Pons (tissue), 1 donor: ENCODE measurements at regions not wholly inside any gene's neighbourhood (a gene's known extent, or its start where the extent isn't known, plus 50 kb on each side); places are given as distances from the start of the nearest gene placed in this dataset.
"Not testable (repeated sequence)": the region's sequence is repeated elsewhere in the genome, so short reads cannot be mapped to it uniquely, and the experiment has no call there.

Source experiments
- DNase-seq: peaks from one replicate; pipeline ENCODE4 v3.0.0-alpha.2; 2016; ENCODE audit warnings: low spot score

DNA sequence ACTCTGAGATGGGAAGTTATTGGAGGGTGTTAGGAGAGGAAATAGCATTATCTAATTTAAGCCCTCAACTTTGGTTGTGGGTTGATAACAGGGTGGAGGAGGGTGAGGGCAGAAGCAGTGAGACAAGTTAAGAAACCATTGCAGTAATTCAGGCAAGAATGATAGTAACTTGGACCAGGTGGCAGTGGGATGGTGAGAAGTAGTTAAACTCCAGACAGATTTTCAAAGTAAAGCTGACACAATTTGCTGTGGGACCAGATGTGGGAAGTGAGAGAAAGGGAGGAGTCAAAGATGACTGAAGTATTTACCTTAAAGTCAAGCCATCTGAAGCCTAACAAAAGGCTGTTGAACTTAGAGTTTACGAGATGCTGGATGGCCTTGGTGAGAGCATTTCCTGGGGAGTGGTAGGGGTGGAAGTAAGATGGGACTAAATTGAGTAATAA is 163.2 kb upstream of the KLF7 start:
- DNase-seq, result no peak

DNA sequence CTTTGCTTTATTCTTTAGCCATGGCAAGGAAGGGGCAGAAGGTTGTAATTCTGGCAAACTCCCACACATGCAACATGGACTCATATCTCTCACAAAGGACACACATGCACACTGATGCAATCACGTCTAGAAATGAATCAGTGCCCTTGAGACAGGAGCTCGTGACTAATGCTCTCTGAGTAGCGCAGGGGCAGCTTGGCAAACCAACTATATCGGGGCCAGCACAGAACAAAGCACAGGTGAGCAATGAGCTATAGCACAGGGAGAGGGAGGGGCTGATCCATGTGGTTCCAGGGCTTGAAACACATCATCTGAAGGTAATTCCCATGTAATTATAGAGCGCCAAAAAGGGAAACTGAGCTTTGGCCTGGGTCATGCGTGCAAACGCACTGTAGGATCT is 165.2 kb upstream of the KLF7 start:
- no peak for DNase-seq

DNA sequence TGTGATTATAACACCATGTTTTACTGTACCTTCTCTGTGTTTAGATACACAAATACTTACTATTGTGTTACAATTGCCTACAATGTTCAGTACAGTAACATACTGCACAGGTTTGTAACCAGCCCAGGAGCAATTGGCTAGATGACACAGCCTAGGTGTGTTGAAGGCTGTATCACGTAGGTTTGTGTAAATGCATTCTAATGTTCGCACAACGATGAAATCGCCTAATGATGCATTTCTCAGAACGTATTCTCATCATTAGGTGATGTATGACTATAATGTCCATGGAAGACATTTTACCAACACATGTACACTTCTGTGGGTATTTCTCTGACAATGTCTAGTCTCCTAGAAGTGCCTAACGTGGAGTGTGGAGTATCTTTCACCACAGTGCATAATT is 165.9 kb upstream of the KLF7 start:
- no peak for DNase-seq

DNA sequence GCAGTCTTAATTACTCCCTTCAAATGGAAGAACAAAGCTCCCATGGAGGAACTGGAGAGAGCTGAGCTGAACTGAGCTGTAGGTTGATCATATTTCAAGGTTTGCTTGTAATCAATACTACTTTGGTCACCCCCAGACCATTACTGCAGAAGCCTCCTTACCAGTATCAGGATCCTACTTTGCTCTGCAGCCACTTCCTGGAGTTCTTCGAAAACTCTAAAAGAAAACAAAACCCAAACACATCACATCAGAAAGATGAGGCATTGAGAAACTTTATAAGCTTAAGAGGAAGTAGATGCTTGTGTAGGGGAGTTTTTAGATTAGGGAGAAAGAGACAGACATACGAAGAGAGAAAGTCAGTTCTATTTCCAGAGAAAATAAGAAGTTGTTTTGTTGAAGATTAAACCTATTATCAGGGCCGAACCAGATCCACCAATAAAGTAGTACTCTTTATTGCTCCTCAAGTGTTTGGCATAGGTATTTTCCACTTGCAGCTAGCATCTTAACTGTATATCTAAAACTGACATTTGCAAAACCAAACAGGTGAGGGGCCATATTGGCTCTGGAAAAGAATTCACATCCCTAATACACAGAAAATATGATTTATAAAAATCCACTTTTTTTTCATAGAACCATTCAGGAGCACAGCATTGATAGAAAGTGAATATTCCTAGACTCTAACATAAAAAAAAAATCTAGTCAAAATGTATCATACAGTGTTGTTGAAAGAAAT is 166.9 kb upstream of the KLF7 start:
- no peak for DNase-seq

DNA sequence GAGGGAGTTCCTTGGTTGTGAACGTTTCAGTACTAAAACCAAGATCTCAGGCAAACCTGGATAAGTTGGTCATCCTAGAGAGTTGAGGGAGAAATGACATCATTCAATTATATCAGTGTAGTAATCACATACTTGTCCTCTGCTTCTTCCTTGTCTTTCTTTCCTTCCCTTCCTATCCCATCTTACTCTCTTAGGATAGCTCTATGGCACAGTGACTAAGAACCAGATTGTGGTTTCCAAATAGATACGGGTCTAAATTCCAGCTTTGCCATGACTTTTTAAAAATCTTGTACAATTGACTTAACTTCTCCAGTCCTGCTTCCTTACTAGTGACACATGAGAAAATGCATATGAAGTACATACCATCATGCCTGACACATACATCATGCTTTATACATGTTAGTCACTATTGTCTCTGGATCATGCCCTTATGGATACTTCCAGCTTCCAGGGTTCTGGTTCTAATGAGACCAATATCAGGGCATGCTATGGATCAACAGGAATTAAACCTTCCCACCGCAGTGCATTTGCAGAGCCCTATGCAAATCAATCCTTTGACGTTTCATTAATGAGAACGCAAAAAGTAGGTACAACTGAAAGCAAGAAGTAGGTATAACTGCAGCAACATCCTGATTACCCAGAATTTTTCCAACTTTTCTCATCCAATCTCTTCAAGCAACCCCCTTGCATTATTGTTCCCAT is 168.0 kb upstream of the KLF7 start:
- no peak for DNase-seq

DNA sequence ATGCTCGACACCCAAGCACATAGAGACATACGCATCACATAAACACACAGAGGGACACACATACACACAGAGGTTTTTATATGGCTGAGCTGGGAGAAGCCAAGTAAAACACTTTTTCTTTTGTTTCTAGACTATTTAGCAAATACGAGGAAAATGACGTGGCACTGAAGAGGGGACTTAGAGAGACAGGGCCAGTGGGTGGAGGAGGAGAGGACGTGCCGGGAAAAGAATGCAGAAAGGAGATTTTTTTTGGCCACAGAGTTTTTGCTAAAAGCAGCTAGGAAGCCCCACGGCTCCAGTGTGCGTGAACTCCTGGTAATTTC is 168.5 kb upstream of the KLF7 start:
- peak; percentile 9 for DNase-seq

DNA sequence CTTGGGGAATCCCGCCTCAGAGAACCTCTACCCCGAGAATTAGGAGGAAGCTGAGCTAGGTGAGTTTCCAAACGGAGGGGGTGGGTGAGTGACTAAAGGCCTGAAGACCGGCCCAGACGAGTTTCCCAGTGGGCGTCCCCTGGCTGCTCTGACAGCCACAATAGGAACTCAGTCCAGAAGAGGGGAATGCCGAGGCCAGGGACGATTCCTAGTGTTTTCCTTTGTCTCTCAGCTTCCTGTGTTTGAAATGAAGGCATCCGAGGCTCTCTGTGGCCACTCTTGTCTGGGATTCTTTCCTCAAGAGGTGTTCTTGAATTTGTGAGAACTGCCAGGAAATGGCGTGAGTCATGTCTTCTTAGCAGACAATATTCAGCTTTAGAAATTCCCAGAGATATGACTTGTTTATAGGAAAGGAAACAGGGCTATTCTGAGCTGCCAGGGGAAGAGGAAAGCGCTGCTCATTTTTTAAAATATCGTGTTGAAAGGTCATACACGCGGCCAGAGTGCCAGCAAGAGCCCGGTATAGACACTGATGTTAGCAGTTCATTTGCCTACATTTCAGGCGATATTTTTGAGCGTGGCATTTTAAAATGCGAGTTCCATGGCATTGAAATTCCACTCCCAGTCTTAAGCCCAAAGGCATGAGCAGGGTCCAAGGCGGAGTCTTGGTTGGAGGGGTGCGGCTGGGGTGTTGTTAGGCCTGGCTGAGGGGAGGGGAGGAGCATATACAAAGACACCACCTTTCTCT is 169.1 kb upstream of the KLF7 start:
- DNase-seq, result peak; percentile 23

DNA sequence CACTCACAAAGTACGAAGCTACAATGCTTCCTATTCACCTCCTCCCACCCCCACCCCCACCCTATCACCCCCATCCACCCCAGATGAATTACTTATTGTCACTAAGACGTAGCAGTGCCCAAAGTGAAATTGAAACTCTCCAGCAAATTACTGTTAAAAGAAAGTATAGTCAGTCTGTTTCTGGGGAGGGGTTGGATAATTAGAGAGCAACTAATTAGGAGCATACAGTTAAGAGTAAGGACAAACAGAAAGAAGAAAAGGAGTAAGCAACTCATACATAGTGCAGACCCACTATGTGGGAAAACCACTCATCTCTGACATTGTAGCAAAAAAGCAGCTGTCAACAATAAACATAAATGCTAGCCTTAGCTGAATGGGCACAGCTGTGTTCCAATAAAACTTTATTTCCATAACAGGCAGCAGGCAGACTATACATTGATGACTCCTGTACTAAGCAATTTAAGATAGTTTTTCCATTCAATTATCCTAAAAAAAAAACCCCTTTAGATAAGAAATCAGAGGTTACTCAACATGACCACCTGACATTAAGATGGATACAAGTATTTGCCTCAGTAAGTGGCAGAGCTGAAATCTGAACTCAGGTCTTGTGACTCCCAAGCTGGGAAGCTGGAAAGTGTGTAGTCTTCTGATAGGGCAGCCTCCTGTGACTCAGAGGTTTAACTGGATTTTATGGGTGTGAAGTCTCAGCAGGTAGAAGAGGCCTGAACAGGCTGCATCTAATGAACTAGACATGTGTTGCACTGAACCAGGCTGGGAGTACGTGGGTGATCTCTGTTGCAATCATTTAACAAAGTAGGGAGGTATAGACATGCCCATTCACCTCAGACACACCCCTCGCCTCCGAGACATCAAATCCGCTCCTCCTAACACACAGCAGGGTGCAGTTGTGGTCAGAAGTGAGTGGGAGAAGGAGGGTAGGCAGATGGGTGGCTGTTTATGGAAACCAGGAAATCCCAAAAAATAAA is 171.8 kb upstream of the KLF7 start:
- DNase-seq, result no peak

DNA sequence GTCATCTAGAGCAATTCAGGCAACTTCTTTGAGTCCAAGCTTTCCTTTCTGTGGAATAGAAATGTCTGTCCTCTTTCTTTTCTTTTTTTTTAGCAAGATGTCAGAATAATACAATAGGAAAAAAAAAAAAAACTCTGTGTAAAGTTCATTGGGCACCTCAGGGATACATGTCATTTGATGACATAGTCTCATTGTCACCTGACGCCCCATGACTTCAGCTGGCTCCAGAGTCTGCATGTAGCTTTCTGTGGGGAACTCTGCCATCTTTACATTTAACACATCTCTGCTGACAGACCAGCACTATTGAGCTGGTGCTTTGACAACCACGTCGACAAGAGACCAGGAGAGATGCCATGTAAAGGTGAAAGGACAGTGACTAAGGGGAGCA is 172.5 kb upstream of the KLF7 start:
- DNase-seq, result no peak

DNA sequence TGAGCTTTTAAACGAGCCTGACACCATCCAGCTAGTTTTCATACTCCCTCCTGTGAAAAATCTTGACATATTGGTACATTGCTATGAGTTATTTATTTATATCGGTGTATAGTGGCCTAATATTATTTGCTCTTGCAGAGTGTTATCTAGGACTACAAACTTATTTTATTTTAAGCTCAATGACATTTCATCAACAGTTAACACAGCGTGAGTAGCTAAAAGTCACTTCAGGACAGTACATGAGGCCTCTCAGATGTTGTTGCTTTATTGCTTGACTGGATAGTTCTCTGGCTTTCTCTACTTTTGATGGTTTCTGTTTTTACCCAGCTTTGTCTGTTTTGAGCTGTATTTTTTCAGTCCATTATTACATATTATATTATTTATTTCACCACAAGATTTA is 172.9 kb upstream of the KLF7 start:
- DNase-seq, result no peak

DNA sequence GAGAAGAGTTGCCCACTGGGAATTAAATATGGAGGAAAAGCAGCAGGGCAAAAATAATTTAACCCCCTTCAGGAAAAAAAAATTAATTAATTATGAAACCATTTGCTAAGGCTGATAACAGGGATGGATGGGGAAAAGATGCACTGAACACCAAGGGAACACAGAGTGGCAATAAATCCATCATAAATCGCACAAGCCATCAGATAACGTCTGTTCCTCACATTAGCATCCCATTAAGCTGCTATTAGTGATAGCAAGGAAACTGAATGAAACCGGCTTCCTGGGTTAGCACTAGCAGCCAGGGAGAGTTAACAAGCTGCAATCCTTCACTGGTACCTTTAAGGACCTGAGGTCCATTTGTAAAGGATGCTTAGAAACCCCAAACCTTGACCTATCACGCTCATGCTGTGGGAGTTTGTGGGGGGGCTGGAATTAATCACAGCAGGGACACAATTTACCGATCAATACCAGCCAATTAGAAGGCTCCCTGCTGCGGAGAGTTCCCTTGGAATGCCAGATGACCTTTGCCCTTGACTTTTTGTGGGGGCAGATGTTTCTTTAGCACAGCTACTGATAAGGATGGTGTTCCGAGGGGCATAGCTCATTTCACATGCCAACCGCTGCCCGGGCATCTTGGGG is 175.5 kb upstream of the KLF7 start:
- no peak for DNase-seq

DNA sequence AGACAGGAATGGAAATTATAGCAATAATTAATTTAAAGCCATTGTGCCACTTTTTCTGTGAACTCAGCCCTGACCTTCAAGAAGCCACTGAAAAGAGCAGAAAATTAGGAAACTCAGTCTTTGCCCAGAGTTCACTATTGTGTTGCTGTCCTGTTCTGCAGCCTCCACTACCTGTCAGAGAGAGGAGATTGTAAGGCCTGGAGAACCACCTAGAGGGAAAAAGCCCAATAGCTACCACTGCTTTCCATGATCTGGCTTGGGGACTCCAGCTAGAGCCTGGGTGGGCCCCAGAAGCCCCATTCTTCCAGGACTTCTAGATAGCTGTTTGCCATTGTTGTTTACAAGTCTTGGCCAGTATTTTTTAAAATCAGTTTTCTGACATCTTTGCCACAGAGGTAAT is 176.1 kb upstream of the KLF7 start:
- no peak for DNase-seq

DNA sequence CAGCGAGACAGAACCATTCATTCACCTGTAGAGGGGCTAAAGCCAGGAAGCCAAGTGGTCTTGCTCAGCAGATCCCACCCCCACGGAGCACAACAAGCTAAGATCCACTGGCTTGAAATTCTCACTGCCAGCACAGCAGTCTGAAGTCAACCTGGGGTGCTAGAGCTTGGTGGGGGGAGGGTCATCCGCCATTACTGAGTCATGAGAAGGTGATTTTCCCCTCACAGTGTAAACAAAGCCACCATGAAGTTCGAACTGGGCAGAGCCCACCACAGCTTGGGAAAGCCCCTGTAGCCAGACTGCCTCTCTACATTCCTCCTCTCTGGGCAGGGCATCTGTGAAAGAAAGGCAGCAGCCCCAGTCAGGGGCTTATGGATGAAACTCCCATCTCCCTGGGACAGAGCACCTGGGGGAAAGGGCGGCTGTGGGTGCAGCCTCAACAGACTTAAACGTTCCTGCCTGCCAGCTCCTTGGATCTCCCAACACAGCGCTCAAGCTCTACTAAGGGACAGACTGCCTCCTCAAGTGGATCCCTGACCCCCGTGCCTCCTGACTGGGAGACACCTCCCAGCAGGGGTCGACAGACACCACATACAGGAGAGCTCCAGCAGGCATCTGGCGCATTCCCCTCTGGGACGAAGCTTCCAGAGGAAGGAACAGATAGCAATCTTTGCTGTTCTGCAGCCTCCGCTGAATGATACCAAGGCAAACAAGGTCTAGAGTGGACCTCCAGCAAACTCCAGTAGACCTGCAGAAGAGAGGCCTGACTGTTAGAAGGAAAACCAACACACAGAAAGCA is 179.0 kb upstream of the KLF7 start:
- DNase-seq, result not testable (repeated sequence)

DNA sequence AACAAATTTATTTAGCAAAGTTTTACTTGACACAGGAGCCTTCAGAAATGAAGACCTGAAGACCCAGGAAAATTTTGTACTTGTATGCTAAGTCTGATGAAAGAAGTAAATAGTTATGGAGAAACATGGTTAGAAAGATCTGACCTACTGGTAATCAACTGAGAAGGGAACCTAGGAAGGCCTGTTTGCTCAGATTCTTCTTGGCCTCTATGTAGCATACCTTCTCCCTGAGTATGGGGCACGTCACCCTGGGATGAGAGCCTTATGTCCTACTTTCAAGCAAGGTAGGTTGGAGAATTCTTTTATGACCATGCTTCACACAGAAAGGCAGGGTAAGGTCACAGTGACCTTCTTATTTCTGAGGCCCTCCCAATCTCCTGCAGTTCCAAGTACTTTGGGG is 178.6 kb upstream of the CREB1 start:
- no peak for DNase-seq

DNA sequence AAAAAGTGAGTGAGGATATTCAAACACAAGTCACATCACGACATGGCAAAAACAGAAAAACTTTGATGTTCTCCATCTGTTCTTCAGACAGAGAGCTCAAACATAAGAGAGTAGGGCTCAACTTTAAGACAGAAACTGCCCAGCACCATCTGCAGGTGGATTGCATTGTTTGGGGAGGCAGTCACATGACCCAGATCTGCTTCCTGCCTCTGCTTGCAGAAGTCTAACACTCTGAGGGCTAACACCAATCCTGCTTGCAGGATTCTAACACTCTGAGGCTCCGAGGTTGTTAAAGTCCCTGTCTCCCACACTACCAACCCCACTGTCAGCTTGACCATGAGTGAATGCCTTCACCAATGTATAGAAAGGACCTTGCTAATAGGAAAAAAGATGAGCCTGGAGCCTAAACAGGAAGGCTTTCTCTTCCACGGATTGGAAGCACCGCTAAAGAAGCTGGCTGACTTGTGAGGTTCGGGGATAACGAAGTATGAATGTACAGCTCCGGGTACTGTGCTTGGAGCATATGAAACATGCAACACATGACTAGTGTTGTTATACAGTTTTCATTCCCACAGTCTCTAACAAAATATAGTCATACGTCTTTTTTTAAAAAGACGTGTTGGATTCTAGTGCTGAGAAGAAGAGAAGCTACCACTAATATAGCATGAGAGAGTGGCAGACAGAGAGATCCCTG is 176.6 kb upstream of the CREB1 start:
- DNase-seq, result peak; percentile 50

DNA sequence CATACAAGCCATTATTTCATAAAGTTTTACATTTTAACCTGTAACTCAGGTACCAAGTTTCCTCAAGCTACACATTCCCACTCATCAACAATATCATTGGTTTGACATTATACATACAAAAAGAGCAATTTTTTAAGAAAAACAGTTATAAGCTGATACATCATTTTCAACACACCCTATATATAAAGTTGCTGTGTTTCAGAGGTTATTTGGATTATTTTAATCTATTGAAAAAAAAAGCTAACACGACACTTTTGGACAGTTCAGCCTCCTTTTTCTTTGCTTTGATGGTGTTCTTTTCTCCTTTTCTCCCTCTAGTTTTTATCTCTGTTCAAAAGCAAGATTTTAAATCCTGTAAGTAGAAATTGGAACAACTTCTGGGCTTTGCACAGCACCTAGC is 175.9 kb upstream of the CREB1 start:
- no peak for DNase-seq

DNA sequence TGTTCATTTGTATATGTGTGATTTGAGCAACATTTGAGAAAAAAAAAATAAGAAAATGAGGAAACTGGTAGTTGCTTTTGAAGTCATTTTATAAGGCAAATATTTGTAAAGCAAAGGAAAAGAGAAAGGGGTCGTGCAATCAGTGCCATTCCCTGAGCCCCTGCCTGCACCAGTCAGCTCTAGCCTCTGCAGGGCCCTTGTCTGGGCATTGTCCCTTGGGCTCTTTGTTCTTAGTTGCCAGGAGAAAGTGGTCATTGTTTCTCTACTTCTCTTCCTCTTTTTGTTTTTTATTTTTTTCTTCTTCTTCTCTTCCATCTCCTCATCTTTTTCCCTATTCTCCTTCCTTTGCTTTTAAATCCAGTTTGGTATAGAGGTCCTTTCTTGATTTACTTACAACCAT is 175.3 kb upstream of the CREB1 start:
- DNase-seq, result peak; percentile 71

DNA sequence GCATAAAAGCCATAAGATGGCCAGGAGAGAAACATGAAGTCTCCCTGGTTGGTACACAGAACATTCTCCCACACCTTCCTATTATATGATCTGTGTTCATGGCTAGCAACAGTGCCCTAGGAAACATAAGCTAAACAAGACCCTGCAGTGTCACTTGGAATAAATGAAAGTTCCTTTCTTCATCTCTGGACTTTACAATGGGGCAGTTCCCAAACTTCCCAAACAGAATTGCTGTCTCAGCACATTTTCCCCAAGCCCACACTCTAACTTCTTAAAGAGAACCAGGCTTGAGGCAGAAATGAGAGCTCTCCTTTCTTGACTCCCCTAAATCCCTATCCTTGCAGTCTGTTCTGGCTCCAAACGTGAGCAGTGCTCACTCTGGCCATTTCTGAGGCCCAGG is 173.2 kb upstream of the CREB1 start:
- DNase-seq, result no peak

DNA sequence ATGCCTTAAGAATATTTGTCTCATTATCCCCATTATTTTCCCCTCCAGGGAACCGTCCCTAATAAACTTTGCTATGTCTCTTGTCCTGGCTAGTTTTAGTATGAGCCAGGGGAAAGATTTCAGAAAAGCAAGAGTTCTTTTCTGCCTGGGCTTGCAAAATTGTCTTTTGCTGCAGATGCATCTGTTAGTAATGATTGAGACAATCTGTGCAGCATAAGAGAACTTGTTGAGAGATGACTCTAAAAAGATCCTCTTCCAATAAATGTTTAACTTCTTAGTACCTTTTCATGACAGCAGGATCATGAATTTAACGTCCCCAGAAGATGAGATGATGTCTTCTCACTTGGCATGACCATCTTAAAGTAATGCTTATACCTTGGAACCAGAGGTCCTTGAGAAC is 172.5 kb upstream of the CREB1 start:
- DNase-seq, result no peak

DNA sequence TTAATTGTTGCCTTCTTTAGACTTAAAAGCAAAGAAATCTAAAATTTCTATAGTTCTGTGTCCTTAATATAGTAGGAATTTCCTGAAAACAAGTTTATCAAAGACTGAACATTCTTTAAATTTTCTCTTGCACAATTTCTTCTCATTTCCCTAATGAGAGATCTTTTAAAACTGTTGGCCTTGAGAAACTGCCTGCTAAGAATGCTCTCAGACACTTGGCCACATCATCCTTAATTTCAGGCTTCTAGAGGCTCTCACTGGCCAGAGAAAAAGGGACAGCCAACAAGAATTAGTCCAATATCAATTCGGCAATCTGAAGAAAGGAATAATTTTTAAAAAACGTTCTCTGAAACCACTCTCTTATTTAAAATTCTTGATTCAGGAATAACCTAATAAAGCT is 167.0 kb upstream of the CREB1 start:
- no peak for DNase-seq
